Lower leg skin (tissue), 4 donors: ENCODE measurements at regions not wholly inside any gene's neighbourhood (a gene's known extent, or its start where the extent isn't known, plus 50 kb on each side); places are given as distances from the start of the nearest gene placed in this dataset.
"Not testable (repeated sequence)": the region's sequence is repeated elsewhere in the genome, so short reads cannot be mapped to it uniquely, and the experiment has no call there.

Experiments used
- DNase-seq, 2 donors: peaks; one replicate each; pipeline ENCODE4 v3.0.0-alpha.2; 2019; ENCODE audit warnings: low spot score in 2 of 2
- H3K4me3 ChIP-seq: fragments of 200-600 bp; sonication (generic); 2 replicates; pipeline ENCODE4 v1.5.1; 2017; ENCODE audit warnings: mild to moderate bottlenecking, low read depth; ENCODE audit not compliant: poor library complexity, severe bottlenecking
- CTCF ChIP-seq, 3 donors: fragments of 450-650 bp; IDR thresholded peaks; one replicate each; pipeline ENCODE4 v1.5.1; 2016; ENCODE audit warnings: antibody characterized with exemption in 3 of 3, mild to moderate bottlenecking in 3 of 3, moderate library complexity in 2 of 3
- POLR2A ChIP-seq, 2 donors: fragments of 450-650 bp; IDR thresholded peaks; one replicate each; pipeline ENCODE4 v1.6.1; 2016 to 2017; ENCODE audit warnings: antibody characterized with exemption in 2 of 2, mild to moderate bottlenecking in 1 of 2, moderate library complexity in 1 of 2
- WGBS, 2 donors: methylation state at CpG; one replicate each; pipeline ENCODE4 v1.1.5; 2018; 5-methylcytosine and 5-hydroxymethylcytosine counted together
- intact Hi-C: fragments of 100-400 bp; cut with DNase I; formaldehyde crosslinking; loops from one replicate; pipeline ENCODE4 v1.15.0; 2023; ENCODE audit warnings: low total_unique reads

GRCh38 chr1:221594576-221594975, 147.3 kb downstream of the DUSP10 start:
- 65 to 73% methylated on average over 2 of the region's 2 CpGs for whole genome bisulfite sequencing, 2 donors
- intact Hi-C loops: no loop called here
- DNase-seq: no peak
- TF ChIP-seq CTCF (IDR thresholded peaks at IDR 0.05) (no peak), POLR2A (IDR thresholded peaks at IDR 0.05) (no peak)
- no peak overlapping the region for H3K4me3 ChIP-seq

- WGBS, 2 donors: 81 to 83% methylated on average over 6 of the region's 6 CpGs
- DNase-seq: no peak
- H3K4me3 ChIP-seq: no peak overlapping the region
- intact Hi-C loops: no loop called here
- TF ChIP-seq POLR2A (IDR thresholded peaks at IDR 0.05) (no peak), CTCF (IDR thresholded peaks at IDR 0.05) (no peak)
These were observed 143.8 kb downstream of the DUSP10 start for GRCh38 chr1:221598122-221598521.

- no peak overlapping the region for H3K4me3 ChIP-seq
- intact Hi-C loops: loop anchor here (10.0 kb wide), 1 partner anchor 104 kb away; no protein-coding TSS in a partner anchor
- TF ChIP-seq POLR2A (IDR thresholded peaks at IDR 0.05): no peak
- TF ChIP-seq CTCF (IDR thresholded peaks at IDR 0.05): no peak
- no peak for DNase-seq
These were observed 140.7 kb downstream of the DUSP10 start for GRCh38 chr1:221601166-221601565.

- WGBS, 2 donors: 83 to 84% methylated on average over 2 of the region's 2 CpGs
- DNase-seq: no peak
- H3K4me3 ChIP-seq: no peak overlapping the region
- TF ChIP-seq CTCF (IDR thresholded peaks at IDR 0.05) (no peak), POLR2A (IDR thresholded peaks at IDR 0.05) (no peak)
- intact Hi-C loops: loop anchor here (10.0 kb wide), 1 partner anchor 102 kb away; no protein-coding TSS in a partner anchor
These were observed 139.1 kb downstream of the DUSP10 start for GRCh38 chr1:221602830-221603229.

- DNase-seq, H3K4me3 ChIP-seq: not testable (repeated sequence)
- intact Hi-C loops: loop anchor here (10.0 kb wide), 1 partner anchor 100 kb away; no protein-coding TSS in a partner anchor
These were observed 137.5 kb downstream of the DUSP10 start for GRCh38 chr1:221604390-221604789.

GRCh38 chr1:221604948-221605347, 136.9 kb downstream of the DUSP10 start:
- no peak overlapping the region for H3K4me3 ChIP-seq
- intact Hi-C loops: loop anchor here (10.0 kb wide), 1 partner anchor 100 kb away; no protein-coding TSS in a partner anchor
- DNase-seq: no peak
- no peak for TF ChIP-seq POLR2A (IDR thresholded peaks at IDR 0.05)
- no peak for TF ChIP-seq CTCF (IDR thresholded peaks at IDR 0.05)
